GM21737 (cell line): ENCODE measurements at regions not wholly inside any gene's neighbourhood (a gene's known extent, or its start where the extent isn't known, plus 50 kb on each side); places are given as distances from the start of the nearest gene placed in this dataset.

Source experiments
- ATAC-seq: cut with Tn5 transposase; IDR thresholded peaks from one replicate; pipeline ENCODE4 v1.9.1; 2021; ENCODE audit warnings: mild to moderate bottlenecking, moderate library complexity; ENCODE audit not compliant: unreplicated experiment

- ATAC-seq = no peak
Observed at GRCh38 chr2:168338803-168339437, 91.5 kb upstream of the STK39 start.

GRCh38 chr2:168340931-168341330, 93.5 kb upstream of the STK39 start:
- ATAC-seq = no peak

- ATAC-seq = no peak
Observed at GRCh38 chr2:168343586-168343985, 96.2 kb upstream of the STK39 start.

GRCh38 chr2:168344706-168345105, 97.3 kb upstream of the STK39 start:
- ATAC-seq = no peak

GRCh38 chr2:168345601-168346000, 98.2 kb upstream of the STK39 start:
- ATAC-seq = no peak

GRCh38 chr2:168346725-168347477, 99.5 kb upstream of the STK39 start:
- peak; percentile 70 for ATAC-seq

- ATAC-seq = no peak
Observed at GRCh38 chr2:168348076-168348475, 100.7 kb upstream of the STK39 start.

GRCh38 chr2:168350380-168350779, 103.0 kb upstream of the STK39 start:
- ATAC-seq = no peak

- no peak for ATAC-seq
Observed at GRCh38 chr2:168353251-168353650, 102.8 kb upstream of the CERS6 start.

GRCh38 chr2:168354499-168354898, 101.6 kb upstream of the CERS6 start:
- ATAC-seq = no peak

- no peak for ATAC-seq
Observed at GRCh38 chr2:168355121-168355520, 101.0 kb upstream of the CERS6 start.

GRCh38 chr2:168355779-168356476, 100.1 kb upstream of the CERS6 start:
- ATAC-seq = no peak

GRCh38 chr2:168356477-168356835, 99.6 kb upstream of the CERS6 start:
- no peak for ATAC-seq

- peak; percentile 56 for ATAC-seq
Observed at GRCh38 chr2:168357797-168358472, 98.1 kb upstream of the CERS6 start.

- no peak for ATAC-seq
Observed at GRCh38 chr2:168359082-168359481, 97.0 kb upstream of the CERS6 start.

GRCh38 chr2:168363347-168364092, 92.6 kb upstream of the CERS6 start:
- no peak for ATAC-seq

GRCh38 chr2:168365094-168365621, 90.9 kb upstream of the CERS6 start:
- no peak for ATAC-seq

GRCh38 chr2:168369031-168369430, 87.0 kb upstream of the CERS6 start:
- ATAC-seq = no peak

- peak; percentile 94 for ATAC-seq
Observed at GRCh38 chr2:168371273-168372019, 84.6 kb upstream of the CERS6 start.

- no peak for ATAC-seq
Observed at GRCh38 chr2:168373468-168373867, 82.6 kb upstream of the CERS6 start.
